ENCODE measurements at regions not wholly inside any gene's neighbourhood (a gene's known extent, or its start where the extent isn't known, plus 50 kb on each side); places are given as distances from the start of the nearest gene placed in this dataset.
"Not testable (repeated sequence)": the region's sequence is repeated elsewhere in the genome, so short reads cannot be mapped to it uniquely, and the experiment has no call there.

- DNase-seq (ENCODE audit: low spot score), result no peak
These were observed 97.9 kb upstream of the BTN3A2 start for GRCh38 chr6:26267083-26267589.

DNA sequence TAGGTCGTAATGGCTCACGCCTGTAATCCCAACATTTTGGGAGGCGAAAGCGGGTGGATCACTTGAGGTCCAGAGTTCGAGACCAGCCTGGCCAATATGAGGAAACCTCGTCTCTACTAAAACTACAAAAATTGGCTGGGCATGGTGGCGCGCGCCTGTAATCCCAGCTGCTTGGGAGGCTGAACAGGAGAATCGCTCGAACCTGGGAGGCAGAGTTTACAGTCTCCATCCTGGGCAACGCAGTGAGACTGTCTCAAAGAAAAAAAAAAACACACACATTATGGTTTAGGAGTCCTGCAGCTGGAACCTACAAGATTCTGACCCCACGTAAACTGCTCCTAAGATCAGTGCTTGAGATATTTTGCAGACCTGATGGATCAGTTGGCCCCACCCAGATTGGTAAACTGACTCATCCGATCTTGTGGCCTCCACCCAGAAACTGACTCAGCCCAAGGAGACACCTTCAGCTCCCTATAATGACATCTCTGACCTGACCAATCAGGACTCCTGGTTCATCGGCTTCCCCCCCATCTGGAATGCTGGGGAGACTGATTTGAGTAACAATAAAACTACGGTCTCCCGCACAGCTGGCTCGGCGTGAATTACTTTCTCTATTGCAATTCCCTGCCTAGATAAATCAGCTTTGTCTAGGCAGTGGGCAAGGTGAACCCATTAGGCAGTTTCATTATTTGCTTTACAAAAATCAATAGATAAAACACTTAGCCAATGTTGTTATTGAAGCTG, 96.2 kb upstream of the BTN3A2 start:
- peak; percentile 69 for DNase-seq (ENCODE audit: low spot score)

DNA sequence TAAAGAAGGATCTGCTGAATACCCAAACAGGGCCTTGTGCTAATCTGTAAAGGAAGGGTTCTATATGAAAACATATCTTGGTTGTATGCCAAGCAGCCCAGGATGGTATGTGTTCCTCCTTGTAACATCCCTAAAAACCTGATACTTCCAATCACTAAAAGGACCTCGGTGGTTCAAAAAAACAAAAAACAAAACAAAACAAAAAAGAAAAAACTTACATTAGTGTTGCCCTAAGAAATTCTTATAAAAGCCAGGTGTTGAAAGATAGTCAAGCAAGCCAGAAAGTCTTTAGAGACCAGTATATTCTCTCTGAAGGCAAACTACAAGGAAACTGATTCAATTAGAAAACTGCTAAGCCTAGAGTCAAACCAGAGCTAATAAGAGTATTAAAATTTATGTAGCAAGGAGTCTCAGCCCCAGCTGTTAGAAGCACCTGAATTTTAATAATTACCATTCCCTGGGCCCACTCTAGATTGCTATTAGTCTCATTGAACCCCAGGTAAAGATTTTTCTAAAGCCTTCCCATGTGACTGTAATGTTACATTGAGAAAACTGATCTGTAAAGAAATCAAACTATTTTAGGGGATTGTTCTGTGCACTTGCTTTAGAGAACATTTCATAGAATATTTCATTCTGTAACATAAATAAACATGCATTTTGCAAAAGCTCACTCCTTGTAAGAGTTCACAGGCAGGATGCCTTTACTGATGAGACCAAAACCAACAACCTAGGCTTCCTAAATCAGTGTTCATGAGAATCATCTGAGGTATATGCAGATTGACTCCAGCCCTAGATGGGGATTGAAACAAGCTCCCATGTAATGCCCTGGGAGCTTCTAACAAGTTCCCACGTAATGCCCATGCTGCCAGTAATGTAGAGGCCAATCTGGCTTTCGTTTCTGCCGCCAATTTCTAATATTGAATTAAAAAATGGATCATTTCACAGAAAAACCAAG, 95.2 kb upstream of the BTN3A2 start:
- DNase-seq (ENCODE audit: low spot score), result no peak

DNA sequence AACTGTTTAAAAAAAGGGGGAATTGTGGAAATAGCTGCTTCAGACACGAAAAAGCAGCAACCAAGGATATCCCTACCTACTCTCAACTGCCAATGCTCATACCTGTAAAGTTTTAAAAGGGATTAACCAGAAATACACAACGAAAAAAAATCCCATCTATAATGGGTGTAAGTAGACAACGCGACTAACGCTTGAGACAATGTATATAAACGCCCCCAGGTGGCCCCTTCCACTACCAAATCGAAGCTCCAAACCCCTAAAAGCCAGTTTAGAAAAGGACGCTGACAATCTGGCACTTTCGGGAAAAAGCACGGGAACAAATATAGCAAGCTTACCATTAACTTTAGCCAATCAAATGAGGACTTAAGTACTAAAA, 94.5 kb upstream of the BTN3A2 start:
- no peak for DNase-seq (ENCODE audit: low spot score)

DNA sequence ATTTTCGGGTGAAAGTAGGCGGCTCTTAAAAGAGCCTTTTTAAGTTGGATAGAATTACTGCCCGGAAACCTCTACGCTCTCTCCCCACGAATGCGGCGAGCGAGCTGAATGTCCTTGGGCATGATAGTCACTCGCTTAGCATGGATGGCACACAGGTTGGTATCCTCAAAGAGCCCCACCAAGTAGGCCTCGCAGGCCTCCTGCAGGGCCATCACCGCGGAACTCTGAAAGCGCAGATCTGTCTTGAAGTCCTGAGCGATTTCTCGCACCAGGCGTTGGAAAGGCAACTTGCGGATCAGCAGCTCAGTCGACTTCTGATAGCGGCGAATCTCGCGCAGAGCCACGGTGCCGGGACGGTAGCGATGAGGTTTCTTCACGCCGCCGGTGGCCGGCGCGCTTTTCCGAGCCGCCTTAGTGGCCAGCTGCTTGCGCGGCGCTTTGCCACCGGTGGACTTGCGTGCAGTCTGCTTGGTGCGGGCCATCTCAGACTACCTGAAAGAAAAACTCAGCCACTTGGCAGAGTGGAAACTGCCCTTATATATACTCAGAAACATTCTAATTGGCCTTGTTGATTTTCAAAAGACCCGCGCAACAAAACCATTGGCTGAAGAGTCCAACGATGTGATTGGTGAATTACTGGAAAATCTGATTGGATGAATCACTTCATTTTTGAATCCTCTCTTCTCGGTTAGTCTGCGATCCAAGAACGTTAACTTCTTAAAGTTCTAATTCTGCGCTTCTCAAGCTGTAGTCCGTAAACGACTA, 93.9 kb upstream of the BTN3A2 start:
- peak; percentile 86 for DNase-seq (ENCODE audit: low spot score)

DNA sequence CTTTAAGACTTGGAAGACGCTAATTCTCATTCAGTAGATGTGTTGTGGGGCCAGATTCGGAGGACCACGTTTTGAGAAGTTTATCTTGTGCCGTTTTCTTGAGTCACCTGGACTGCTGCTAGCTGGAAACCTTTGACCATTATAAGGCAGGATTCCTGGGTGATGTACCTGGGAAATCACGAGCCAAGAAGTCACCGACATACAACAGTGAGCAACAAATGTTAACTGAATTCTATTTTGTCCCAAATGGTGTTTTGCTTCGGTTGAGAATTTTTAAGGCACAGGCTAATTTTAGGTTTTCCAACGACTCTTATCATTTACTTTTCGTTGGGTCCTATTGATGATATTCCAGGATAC, 93.4 kb upstream of the BTN3A2 start:
- DNase-seq (ENCODE audit: low spot score), result no peak

GRCh38 chr6:26272171-26272637, 92.8 kb upstream of the BTN3A2 start:
- peak; percentile 80 for DNase-seq (ENCODE audit: low spot score)

GRCh38 chr6:26273673-26274588, 91.1 kb upstream of the BTN3A2 start:
- no peak for DNase-seq (ENCODE audit: low spot score)

- DNase-seq (ENCODE audit: low spot score), result no peak
These were observed 89.3 kb upstream of the BTN3A2 start for GRCh38 chr6:26275663-26276062.

DNA sequence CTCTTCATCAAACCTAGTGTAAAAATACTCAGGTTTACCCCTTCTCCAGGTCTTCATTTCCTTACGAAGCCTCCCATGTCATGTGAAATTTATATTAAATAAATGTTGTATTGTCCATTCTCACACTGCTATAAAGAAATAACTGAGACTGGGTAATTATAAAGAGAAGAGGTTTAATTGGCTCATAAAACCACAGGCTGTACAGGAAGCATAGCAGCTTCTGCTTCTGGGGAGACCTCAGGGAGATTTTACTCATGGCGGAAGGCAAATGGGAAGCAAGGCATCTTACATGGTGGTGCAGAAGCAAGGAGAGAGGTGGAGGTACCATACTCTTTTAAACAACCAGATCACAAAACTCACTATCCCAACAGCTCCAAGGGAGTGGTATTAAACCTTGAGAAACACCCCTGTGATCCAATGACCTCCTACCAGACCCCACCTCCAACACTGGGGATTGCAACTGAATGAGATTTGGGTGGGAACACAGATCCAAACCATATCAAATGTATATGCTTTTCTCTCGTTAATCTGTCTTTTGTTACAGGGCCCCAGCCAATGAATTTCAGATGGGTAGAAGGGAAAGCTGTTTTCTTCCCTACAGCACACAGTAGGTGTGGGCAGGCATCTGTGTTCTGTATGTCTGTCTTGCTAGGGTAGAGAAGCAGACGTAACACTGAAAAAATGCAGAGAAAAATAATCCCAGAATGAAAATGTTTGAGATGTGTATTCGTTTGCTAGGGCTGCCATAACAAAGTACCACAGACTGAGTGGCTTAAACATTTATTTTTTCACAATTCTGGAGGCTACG, 88.0 kb upstream of the BTN3A2 start:
- no peak for DNase-seq (ENCODE audit: low spot score)

GRCh38 chr6:26278536-26278935, 86.5 kb upstream of the BTN3A2 start:
- DNase-seq (ENCODE audit: low spot score), result no peak

GRCh38 chr6:26279371-26279770, 85.6 kb upstream of the BTN3A2 start:
- DNase-seq (ENCODE audit: low spot score), result not testable (repeated sequence)

DNA sequence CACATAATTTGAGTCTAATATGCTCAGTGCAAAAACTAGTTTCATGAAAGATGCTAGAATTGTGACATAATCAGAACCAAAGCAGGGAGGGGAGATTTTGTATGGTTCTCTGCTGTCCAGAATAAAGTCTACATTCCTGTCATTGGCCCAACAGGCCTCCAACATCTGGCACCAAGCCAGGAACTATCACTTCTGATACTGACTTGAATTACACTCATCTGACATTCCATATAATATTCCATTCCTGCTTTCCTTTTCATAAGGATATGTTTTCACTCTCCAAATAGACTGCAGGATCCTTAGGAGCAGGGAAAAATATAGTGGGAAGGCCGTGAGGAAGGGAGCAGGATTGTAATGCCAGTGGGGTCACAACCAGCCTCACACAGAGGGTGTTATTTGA, 84.6 kb upstream of the BTN3A2 start:
- no peak for DNase-seq (ENCODE audit: low spot score)

- no peak for DNase-seq (ENCODE audit: low spot score)
These were observed 80.4 kb upstream of the BTN3A2 start for GRCh38 chr6:26284537-26285142.

DNA sequence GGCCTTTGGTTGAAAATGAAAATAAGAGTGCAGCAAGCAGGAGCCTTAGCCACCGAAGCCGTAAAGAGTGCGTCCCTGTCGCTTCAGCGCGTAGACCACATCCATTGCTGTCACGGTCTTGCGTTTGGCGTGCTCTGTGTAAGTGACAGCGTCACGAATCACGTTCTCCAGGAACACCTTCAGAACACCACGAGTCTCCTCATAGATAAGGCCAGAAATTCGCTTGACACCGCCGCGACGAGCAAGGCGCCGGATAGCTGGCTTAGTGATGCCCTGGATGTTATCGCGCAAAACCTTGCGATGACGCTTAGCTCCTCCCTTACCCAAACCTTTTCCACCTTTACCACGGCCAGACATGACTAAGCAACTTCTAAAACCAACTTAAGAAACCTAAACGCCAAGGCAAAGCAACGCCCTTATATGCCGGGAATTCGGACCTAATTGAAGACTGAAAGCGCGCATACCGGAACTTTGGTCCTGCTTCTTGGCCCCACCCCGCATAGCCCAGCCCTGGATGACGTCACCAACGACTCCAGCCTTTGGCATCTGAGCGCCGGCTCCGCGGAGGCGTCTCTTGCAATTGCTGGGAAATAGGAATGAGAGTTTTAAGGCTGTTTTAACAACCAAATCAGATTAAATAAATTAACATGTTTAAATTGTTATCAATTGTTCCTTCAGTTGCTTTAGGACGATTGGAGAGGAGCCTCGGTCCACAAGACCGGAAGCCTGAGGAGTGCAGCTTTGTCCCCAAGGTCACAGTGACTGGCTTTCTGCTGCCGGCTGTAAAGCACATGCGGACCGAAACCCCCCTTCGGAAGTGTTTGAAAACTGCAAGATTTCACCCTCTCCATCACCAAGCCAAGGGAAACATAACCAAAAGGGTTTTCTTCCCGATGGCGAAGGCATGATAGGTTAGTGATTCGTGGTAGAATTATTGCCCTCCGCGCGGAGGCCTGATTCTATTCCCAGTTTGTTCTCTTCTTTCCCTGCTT, 79.6 kb upstream of the BTN3A2 start:
- DNase-seq (ENCODE audit: low spot score), result peak; percentile 96

DNA sequence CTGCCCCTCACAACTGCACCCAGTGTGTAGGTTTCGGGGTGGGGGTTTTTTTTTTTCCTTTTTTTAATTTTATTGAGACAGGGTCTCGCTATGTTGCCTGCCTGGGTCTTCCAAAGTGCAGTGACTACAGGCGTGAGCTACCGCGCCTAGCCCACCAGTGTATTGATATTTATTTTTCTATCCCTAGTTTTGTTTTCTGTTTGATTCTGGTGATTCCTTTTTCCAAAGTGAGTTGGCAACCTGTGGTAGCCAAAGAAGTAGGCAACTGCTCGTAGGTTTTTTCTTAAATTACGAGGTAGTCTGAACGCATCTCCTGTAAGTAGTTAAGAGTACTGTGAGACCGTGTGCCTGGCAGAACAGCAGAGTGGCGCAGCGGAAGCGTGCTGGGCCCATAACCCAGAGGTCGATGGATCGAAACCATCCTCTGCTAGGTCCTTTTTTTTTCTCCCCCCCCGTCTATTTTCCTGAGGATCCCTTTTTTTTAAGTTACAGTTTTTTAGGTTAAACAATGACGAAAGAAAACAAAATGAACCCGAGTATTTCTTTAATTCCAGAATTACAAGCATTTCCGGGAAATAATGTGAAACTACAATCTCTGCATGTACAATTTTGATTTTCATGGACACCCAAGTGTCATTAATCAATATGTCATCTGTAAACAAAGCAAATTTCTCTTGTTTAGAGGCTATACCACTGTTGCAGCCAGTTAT, 78.7 kb upstream of the BTN3A2 start:
- peak; percentile 76 for DNase-seq (ENCODE audit: low spot score)

DNA sequence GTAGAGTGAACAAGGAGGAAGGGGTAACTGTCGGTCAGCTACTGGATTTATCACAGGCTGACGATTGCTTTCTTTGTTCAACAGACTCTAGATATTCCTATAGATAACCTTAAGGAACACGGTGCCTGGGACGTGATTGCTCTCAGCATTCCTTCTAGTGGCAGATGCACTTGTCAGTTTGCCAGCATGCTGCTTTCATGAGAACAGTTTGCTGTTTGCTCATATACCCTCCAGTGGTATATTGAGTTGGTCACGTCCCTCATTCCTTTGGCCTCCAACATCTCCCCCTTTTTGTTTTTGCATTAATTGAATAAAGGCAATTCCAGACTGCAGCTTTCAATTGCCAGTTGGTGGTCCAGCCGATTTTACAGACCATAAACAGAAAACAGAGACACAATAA, 76.8 kb upstream of the BTN3A2 start:
- DNase-seq (ENCODE audit: low spot score), result no peak

DNA sequence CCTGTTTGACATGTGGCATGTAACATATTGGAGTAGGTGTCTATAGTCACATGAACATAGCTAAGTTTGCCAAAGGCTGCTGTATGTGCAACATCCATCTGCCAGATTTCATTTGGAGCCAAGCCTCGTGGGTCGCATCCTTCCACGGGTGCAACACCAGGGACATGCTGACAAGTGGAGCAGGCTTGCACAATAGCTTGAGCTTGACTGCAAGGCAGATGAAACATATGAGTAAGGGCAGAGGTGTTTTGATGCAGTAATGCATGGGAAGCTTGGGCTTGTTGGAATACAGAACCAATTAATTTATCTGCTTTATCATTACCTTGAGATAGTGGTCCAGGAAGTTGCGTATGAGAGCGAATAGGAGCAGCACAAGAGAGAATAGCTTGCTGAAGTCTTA, 74.1 kb upstream of the BTN3A2 start:
- DNase-seq (ENCODE audit: low spot score), result no peak
